ENCODE measurements at regions not wholly inside any gene's neighbourhood (a gene's known extent, or its start where the extent isn't known, plus 50 kb on each side); places are given as distances from the start of the nearest gene placed in this dataset.
"Not testable (repeated sequence)": the region's sequence is repeated elsewhere in the genome, so short reads cannot be mapped to it uniquely, and the experiment has no call there.

DNA sequence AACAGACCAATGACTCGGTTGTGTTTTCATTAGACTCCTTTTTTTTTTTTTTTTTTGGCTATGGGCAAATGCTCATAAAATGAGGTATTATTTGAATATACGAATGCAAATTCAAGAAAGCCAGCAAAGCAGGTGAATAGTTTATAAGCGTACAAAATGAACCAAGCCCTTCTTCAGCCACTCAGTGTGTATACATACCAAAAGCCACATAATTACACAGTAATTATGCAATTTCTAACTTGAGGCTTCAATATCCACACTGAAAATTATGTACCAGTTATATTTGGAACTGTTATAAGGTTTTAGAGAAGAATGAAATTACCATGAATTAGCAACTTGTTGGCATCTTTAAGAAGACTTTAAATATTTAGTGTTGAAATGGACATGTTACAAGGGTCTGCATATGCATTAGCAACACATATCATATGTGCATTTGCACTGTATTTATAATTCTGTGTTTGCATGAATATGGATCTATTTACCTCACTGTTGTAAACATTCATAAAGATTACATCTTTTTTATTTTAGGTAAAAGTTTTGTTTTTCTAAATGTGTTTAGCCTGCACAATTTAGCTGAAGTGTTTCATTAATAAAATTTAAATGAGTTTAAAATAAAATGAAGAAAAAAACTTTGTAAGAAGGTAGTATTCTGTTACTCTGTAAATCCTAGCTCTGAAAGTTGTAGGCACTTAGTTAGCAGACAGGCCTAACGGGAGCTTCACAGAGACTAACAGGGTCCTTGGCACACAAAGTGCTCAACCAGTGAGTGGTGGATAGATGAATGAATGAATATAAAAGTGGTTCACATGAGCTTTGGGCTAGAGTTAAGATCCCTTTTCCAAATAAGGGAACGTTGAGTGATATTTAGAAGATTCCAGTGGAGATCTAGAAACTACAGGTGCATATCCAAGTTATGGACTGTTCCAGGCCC, 241.0 kb upstream of the NFIA start:
- DNase-seq (ENCODE audit: low read depth): no peak
- H3K36me3 ChIP-seq (ENCODE audit: control insufficient read depth, insufficient read depth, low read length): no peaks in the 10 kb centered on the region
- H3K27me3 ChIP-seq (ENCODE audit: control insufficient read depth, insufficient read depth, low read length): no peaks in the 10 kb centered on the region
- TF ChIP-seq, protein P1, sequence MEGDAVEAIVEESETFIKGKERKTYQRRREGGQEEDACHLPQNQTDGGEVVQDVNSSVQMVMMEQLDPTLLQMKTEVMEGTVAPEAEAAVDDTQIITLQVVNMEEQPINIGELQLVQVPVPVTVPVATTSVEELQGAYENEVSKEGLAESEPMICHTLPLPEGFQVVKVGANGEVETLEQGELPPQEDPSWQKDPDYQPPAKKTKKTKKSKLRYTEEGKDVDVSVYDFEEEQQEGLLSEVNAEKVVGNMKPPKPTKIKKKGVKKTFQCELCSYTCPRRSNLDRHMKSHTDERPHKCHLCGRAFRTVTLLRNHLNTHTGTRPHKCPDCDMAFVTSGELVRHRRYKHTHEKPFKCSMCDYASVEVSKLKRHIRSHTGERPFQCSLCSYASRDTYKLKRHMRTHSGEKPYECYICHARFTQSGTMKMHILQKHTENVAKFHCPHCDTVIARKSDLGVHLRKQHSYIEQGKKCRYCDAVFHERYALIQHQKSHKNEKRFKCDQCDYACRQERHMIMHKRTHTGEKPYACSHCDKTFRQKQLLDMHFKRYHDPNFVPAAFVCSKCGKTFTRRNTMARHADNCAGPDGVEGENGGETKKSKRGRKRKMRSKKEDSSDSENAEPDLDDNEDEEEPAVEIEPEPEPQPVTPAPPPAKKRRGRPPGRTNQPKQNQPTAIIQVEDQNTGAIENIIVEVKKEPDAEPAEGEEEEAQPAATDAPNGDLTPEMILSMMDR (IDR thresholded peaks at IDR 0.05; ENCODE audit: insufficient read depth, low read length, poor library complexity, severe bottlenecking): no peak
- no peak overlapping the region for H3K4me3 ChIP-seq (ENCODE audit: low read depth, low read length)

DNA sequence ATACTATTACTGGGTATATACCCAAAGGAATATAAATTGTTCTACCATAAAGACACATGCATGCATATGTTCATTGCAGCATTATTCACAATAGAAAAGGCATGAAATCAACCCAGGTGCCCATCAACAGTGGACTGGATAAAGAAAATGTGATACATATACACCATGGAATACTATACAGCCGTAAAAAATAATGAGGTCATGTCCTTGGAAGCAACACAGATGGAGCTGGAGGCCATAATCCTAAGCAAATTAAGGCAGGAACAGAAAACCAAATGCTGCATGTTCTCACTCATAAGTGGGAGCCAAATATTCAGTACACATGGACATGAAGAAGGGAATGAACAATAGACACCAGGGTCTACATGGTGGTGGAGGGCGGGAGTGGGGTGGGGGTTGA, 241.9 kb upstream of the NFIA start:
- not testable (repeated sequence) for H3K27me3 ChIP-seq (ENCODE audit: control insufficient read depth, insufficient read depth, low read length); H3K36me3 ChIP-seq (ENCODE audit: control insufficient read depth, insufficient read depth, low read length)

GRCh38 chr1:60835649-60836048, 246.7 kb upstream of the NFIA start:
- DNase-seq (ENCODE audit: low read depth): no peak

More for the DNA sequence above, 241.9 kb upstream of the NFIA start:
- not testable (repeated sequence) for H3K4me3 ChIP-seq (ENCODE audit: low read depth, low read length); DNase-seq (ENCODE audit: low read depth)

GRCh38 chr1:60833173-60833572, 249.2 kb upstream of the NFIA start:
- no peak for DNase-seq (ENCODE audit: low read depth)

More at GRCh38 chr1:60835649-60836048, 246.7 kb upstream of the NFIA start:
- Histone ChIP-seq H3K27me3 (ENCODE audit: control insufficient read depth, insufficient read depth, low read length) (no peaks in the 10 kb centered on the region), H3K36me3 (ENCODE audit: control insufficient read depth, insufficient read depth, low read length) (no peaks in the 10 kb centered on the region), H3K4me3 (ENCODE audit: low read depth, low read length) (no peak overlapping the region)
- TF ChIP-seq, protein P1 (IDR thresholded peaks at IDR 0.05; ENCODE audit: insufficient read depth, low read length, poor library complexity, severe bottlenecking): no peak

GRCh38 chr1:60832367-60832766, 250.0 kb upstream of the NFIA start:
- TF ChIP-seq, protein P1 (IDR thresholded peaks at IDR 0.05; ENCODE audit: insufficient read depth, low read length, poor library complexity, severe bottlenecking): no peak
- DNase-seq (ENCODE audit: low read depth): no peak
- H3K27me3 ChIP-seq (ENCODE audit: control insufficient read depth, insufficient read depth, low read length): no peaks in the 10 kb centered on the region
- H3K4me3 ChIP-seq (ENCODE audit: low read depth, low read length): no peak overlapping the region
- H3K36me3 ChIP-seq (ENCODE audit: control insufficient read depth, insufficient read depth, low read length): no peaks in the 10 kb centered on the region

More at GRCh38 chr1:60833173-60833572, 249.2 kb upstream of the NFIA start:
- TF ChIP-seq, protein P1 (IDR thresholded peaks at IDR 0.05; ENCODE audit: insufficient read depth, low read length, poor library complexity, severe bottlenecking): no peak
- H3K27me3 ChIP-seq (ENCODE audit: control insufficient read depth, insufficient read depth, low read length): no peaks in the 10 kb centered on the region
- H3K36me3 ChIP-seq (ENCODE audit: control insufficient read depth, insufficient read depth, low read length): no peaks in the 10 kb centered on the region
- H3K4me3 ChIP-seq (ENCODE audit: low read depth, low read length): no peak overlapping the region

DNA sequence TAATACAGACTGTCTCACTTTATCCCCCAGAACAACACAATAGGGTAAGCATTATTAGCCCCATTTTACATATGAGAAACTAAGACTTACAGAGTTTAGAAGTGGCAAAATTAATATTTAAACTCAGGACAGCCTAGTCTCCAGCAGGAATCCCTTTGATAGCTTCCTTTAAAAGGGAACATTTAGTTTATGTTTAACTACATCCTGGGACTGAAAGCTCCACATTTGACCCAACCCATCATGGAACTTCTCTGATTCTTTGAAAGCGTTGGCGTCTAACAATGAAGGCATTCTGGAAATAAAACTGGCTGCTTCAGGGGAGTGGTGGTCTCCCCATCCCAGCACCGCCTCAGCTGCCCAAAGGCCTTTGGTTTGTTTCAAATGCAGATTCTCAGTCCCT, 250.6 kb upstream of the NFIA start:
- no peak for DNase-seq (ENCODE audit: low read depth)
- H3K27me3 ChIP-seq (ENCODE audit: control insufficient read depth, insufficient read depth, low read length): no peaks in the 10 kb centered on the region
- no peaks in the 10 kb centered on the region for H3K36me3 ChIP-seq (ENCODE audit: control insufficient read depth, insufficient read depth, low read length)
- TF ChIP-seq, protein P1 (IDR thresholded peaks at IDR 0.05; ENCODE audit: insufficient read depth, low read length, poor library complexity, severe bottlenecking): no peak
- H3K4me3 ChIP-seq (ENCODE audit: low read depth, low read length): no peak overlapping the region

All from kidney epithelial cell (primary cell).